GM18519 (cell line): ENCODE measurements at regions not wholly inside any gene's neighbourhood (a gene's known extent, or its start where the extent isn't known, plus 50 kb on each side); places are given as distances from the start of the nearest gene placed in this dataset.
A peak's percentile ranks its signal among the peaks of the same experiment; 100 is the strongest.

Experiments
- ATAC-seq: cut with Tn5 transposase; IDR thresholded peaks from one replicate; pipeline ENCODE4 v1.9.1; 2021; ENCODE audit warnings: mild to moderate bottlenecking, moderate library complexity; ENCODE audit not compliant: unreplicated experiment, low FRiP score

GRCh38 chr13:73940098-73940497 lies 194.1 kb downstream of the KLF12 start:
- ATAC-seq = no peak

GRCh38 chr13:73939603-73940002 lies 194.6 kb downstream of the KLF12 start:
- no peak for ATAC-seq

GRCh38 chr13:73939071-73939380 lies 195.2 kb downstream of the KLF12 start:
- ATAC-seq = no peak

- no peak for ATAC-seq
These were observed 195.7 kb downstream of the KLF12 start for GRCh38 chr13:73938372-73939070.

GRCh38 chr13:73937441-73937840 lies 196.8 kb downstream of the KLF12 start:
- no peak for ATAC-seq

- ATAC-seq = no peak
These were observed 198.2 kb downstream of the KLF12 start for GRCh38 chr13:73935991-73936390.

GRCh38 chr13:73934771-73935170 lies 199.4 kb downstream of the KLF12 start:
- no peak for ATAC-seq

- no peak for ATAC-seq
These were observed 200.0 kb downstream of the KLF12 start for GRCh38 chr13:73934215-73934641.

GRCh38 chr13:73933795-73934194 lies 200.4 kb downstream of the KLF12 start:
- no peak for ATAC-seq

- ATAC-seq = no peak
These were observed 202.1 kb downstream of the KLF12 start for GRCh38 chr13:73932091-73932490.

- no peak for ATAC-seq
These were observed 204.8 kb downstream of the KLF12 start for GRCh38 chr13:73929287-73929932.

- ATAC-seq = peak; percentile 88
These were observed 209.6 kb downstream of the KLF12 start for GRCh38 chr13:73924607-73925006.

GRCh38 chr13:73922493-73923393 lies 211.5 kb downstream of the KLF12 start:
- ATAC-seq = no peak

- no peak for ATAC-seq
These were observed 215.5 kb downstream of the KLF12 start for GRCh38 chr13:73918691-73919090.

- ATAC-seq = peak; percentile 59
These were observed 220.3 kb downstream of the KLF12 start for GRCh38 chr13:73913751-73914518.

GRCh38 chr13:73913079-73913740 lies 221.0 kb downstream of the KLF12 start:
- ATAC-seq = no peak

- ATAC-seq = no peak
These were observed 222.8 kb downstream of the KLF12 start for GRCh38 chr13:73911361-73911760.

- no peak for ATAC-seq
These were observed 223.5 kb downstream of the KLF12 start for GRCh38 chr13:73910733-73911132.

- no peak for ATAC-seq
These were observed 225.4 kb downstream of the KLF12 start for GRCh38 chr13:73908809-73909208.

- no peak for ATAC-seq
These were observed 229.6 kb downstream of the KLF12 start for GRCh38 chr13:73904625-73905024.
